H1 (cell line): ENCODE measurements at regions not wholly inside any gene's neighbourhood (a gene's known extent, or its start where the extent isn't known, plus 50 kb on each side); places are given as distances from the start of the nearest gene placed in this dataset.

Source experiments
- CTCF ChIA-PET: fragments of 300-600 bp; sonication (Branson Sonifier 250); formaldehyde crosslinking; loops from one replicate; lab custom pipeline; 2021; ENCODE audit not compliant: partially characterized antibody; lab: Charles Lee
- POLR2A ChIA-PET: fragments of 300-600 bp; sonication (Branson Sonifier 250); formaldehyde crosslinking; loops from one replicate; lab custom pipeline; 2021; ENCODE audit warnings: inconsistent platforms; ENCODE audit not compliant: partially characterized antibody; lab: Charles Lee
- DNase-seq, 2 experiments: peaks; one replicate each; pipeline versions ENCODE4 v3.0.0 to v3.0.0-alpha.2; 2010 to 2022; ENCODE audit warnings: low spot score in 2 of 2, low read depth in 1 of 2, mixed read lengths in 1 of 2
- FAIRE-seq: peaks from 2 replicates; lab custom pipeline; 2011; peaks lifted over from hg19 to GRCh38; lab: Jason Lieb, UNC
- H2AFZ ChIP-seq: 2 replicates; pipeline ENCODE4 v1.8.1; 2012; ENCODE audit warnings: low read length, inconsistent platforms
- H2AK5ac ChIP-seq: 2 replicates; pipeline ENCODE4 v1.6.1; 2013; ENCODE audit warnings: low read depth, low read length
- H2BK120ac ChIP-seq: replicated peaks from 2 replicates; pipeline ENCODE3; 2013; ENCODE audit warnings: low read depth, low read length, inconsistent platforms
- H2BK12ac ChIP-seq: 2 replicates; pipeline ENCODE4 v1.6.1; 2013; ENCODE audit warnings: low read depth, low read length
- H2BK15ac ChIP-seq: 2 replicates; pipeline ENCODE4 v1.6.1; 2013; ENCODE audit warnings: low read length
- H2BK20ac ChIP-seq: 2 replicates; pipeline ENCODE4 v1.6.1; 2013; ENCODE audit warnings: low read length
- H2BK5ac ChIP-seq: 2 replicates; pipeline ENCODE4 v1.6.1; 2013; ENCODE audit warnings: low read depth, low read length
- H3K14ac ChIP-seq: 2 replicates; pipeline ENCODE4 v1.6.1; 2013; ENCODE audit warnings: inconsistent platforms; ENCODE audit not compliant: insufficient read length
- H3K18ac ChIP-seq: 2 replicates; pipeline ENCODE4 v1.6.1; 2013; ENCODE audit warnings: low read length; ENCODE audit errors: extremely low read depth
- H3K23ac ChIP-seq: 2 replicates; pipeline ENCODE4 v1.6.1; 2013; ENCODE audit warnings: inconsistent platforms; ENCODE audit not compliant: insufficient read length
- H3K23me2 ChIP-seq: 2 replicates; pipeline ENCODE4 v1.6.1; 2013; ENCODE audit warnings: low read depth, low read length
- H3K27ac ChIP-seq: 2 replicates; pipeline ENCODE4 v1.6.1; 2011; ENCODE audit warnings: low read depth, low read length, inconsistent platforms
- H3K27me3 ChIP-seq, 4 experiments: replicated peaks in 1 of 4; 1 replicate in 1 of 4; 2 replicates in 3 of 4; pipeline versions ENCODE4 v1.6.1 to v1.8.1; 2011 to 2013; ENCODE audit warnings: low read length in 3 of 4, mild to moderate bottlenecking in 3 of 4, inconsistent platforms in 2 of 4, mixed read lengths in 2 of 4, moderate library complexity in 1 of 4; ENCODE audit not compliant: control insufficient read depth in 3 of 4, insufficient read depth in 3 of 4; ENCODE audit errors: extremely low read depth in 1 of 4
- H3K36me3 ChIP-seq, 4 experiments: 2 replicates each; pipeline versions ENCODE4 v1.6.1 to v1.8.1; 2011 to 2013; ENCODE audit warnings: mild to moderate bottlenecking in 4 of 4, low read length in 3 of 4, moderate library complexity in 2 of 4, control low read depth in 1 of 4, inconsistent platforms in 1 of 4; ENCODE audit not compliant: insufficient read depth in 4 of 4, control insufficient read depth in 2 of 4
- H3K4ac ChIP-seq: replicated peaks from 2 replicates; pipeline ENCODE3; 2013; ENCODE audit warnings: low read length, low read depth, mixed read lengths, inconsistent platforms; ENCODE audit not compliant: insufficient read length
- H3K4me1 ChIP-seq, 4 experiments: replicated peaks in 1 of 4; 1 replicate in 1 of 4; 2 replicates in 3 of 4; pipeline versions ENCODE4 v1.6.1 to v1.8.1; 2011 to 2013; ENCODE audit warnings: low read length in 3 of 4, inconsistent platforms in 2 of 4, mixed read lengths in 1 of 4; ENCODE audit not compliant: insufficient read depth in 4 of 4, control insufficient read depth in 3 of 4
- H3K4me2 ChIP-seq, 2 experiments: 2 replicates each; pipeline versions ENCODE4 v1.6.1 to v1.8.1; 2011 to 2013; ENCODE audit warnings: low read depth in 2 of 2, low read length in 2 of 2, control low read depth in 1 of 2, inconsistent platforms in 1 of 2, mild to moderate bottlenecking in 1 of 2; ENCODE audit not compliant: insufficient read depth in 1 of 2
- H3K4me3 ChIP-seq, 4 experiments: fragments of 200-600, 300-600 bp in 1 of 4; sonication (generic), shearing (Covaris generic), sonication (Bioruptor Twin) in 1 of 4; 2 replicates each; pipeline versions ENCODE4 v1.5.1 to v1.8.1; 2011 to 2016; ENCODE audit warnings: low read length in 4 of 4, low read depth in 3 of 4, control low read depth in 2 of 4, inconsistent platforms in 2 of 4, mild to moderate bottlenecking in 2 of 4, mixed read lengths in 1 of 4, moderate library complexity in 1 of 4; ENCODE audit not compliant: insufficient read depth in 2 of 4; ENCODE audit errors: extremely low read depth in 1 of 4
- H3K56ac ChIP-seq: replicated peaks from 2 replicates; pipeline ENCODE3; 2013; ENCODE audit warnings: low read depth, mild to moderate bottlenecking, mixed read lengths, low read length, inconsistent platforms; ENCODE audit not compliant: insufficient read length
- H3K79me1 ChIP-seq: 2 replicates; pipeline ENCODE4 v1.6.1; 2013; ENCODE audit warnings: low read depth, low read length, control low read depth
- H3K79me2 ChIP-seq, 2 experiments: 2 replicates each; pipeline versions ENCODE4 v1.6.1 to v1.8.1; 2012 to 2013; ENCODE audit warnings: low read length in 2 of 2, mild to moderate bottlenecking in 2 of 2, inconsistent platforms in 1 of 2; ENCODE audit not compliant: insufficient read depth in 2 of 2, control insufficient read depth in 1 of 2
- H3K9ac ChIP-seq, 4 experiments: replicated peaks in 1 of 4; 1 replicate in 1 of 4; 2 replicates in 3 of 4; pipeline versions ENCODE4 v1.6.1 to v1.8.1; 2011 to 2013; ENCODE audit warnings: low read depth in 3 of 4, low read length in 3 of 4, control low read depth in 2 of 4, mild to moderate bottlenecking in 2 of 4, moderate library complexity in 2 of 4, inconsistent platforms in 1 of 4; ENCODE audit errors: extremely low read depth in 1 of 4
- H3K9me3 ChIP-seq, 2 experiments: 2 replicates each; pipeline versions ENCODE4 v1.6.1 to v1.8.1; 2012 to 2013; ENCODE audit warnings: mild to moderate bottlenecking in 2 of 2, moderate library complexity in 2 of 2, control low read depth in 1 of 2, inconsistent platforms in 1 of 2, low read depth in 1 of 2, low read length in 1 of 2, mixed read lengths in 1 of 2; ENCODE audit not compliant: insufficient read depth in 2 of 2
- H4K20me1 ChIP-seq, 2 experiments: replicated peaks in 1 of 2; 2 replicates each; pipeline versions ENCODE3 to v1.8.1; 2011 to 2013; ENCODE audit warnings: inconsistent platforms in 2 of 2, low read length in 2 of 2, mild to moderate bottlenecking in 1 of 2; ENCODE audit not compliant: insufficient read depth in 2 of 2, control insufficient read depth in 1 of 2
- H4K5ac ChIP-seq: 2 replicates; pipeline ENCODE4 v1.6.1; 2013; ENCODE audit warnings: low read length, low read depth, mixed read lengths, inconsistent platforms; ENCODE audit not compliant: insufficient read length
- H4K8ac ChIP-seq: 2 replicates; pipeline ENCODE4 v1.8.0; 2013; ENCODE audit warnings: mild to moderate bottlenecking, moderate library complexity, low read length, inconsistent platforms; ENCODE audit not compliant: insufficient read depth; ENCODE audit errors: extremely low read depth
- H4K91ac ChIP-seq: replicated peaks from 2 replicates; pipeline ENCODE3; 2013; ENCODE audit warnings: low read length, mixed read lengths, inconsistent platforms; ENCODE audit not compliant: insufficient read length
- CBX5 ChIP-seq: fragments of 300-800, 300-1000 bp; sonication (generic); IDR thresholded peaks from 2 replicates; pipeline ENCODE4 v1.7.1; 2016; ENCODE audit warnings: antibody characterized with exemption, low read length, low read depth
- SIRT6 ChIP-seq: IDR thresholded peaks from one replicate; pipeline ENCODE4 v1.7.1; 2012; ENCODE audit warnings: low read length, inconsistent platforms
- SP4 ChIP-seq: IDR thresholded peaks from 2 replicates; pipeline ENCODE4 v1.6.1; 2012; ENCODE audit warnings: low read length, inconsistent platforms
- TAF1 ChIP-seq: IDR thresholded peaks from 2 replicates; pipeline ENCODE4 v1.6.1; 2011; ENCODE audit warnings: mild to moderate bottlenecking, low read depth, low read length
- WGBS, 2 experiments: shearing (Covaris generic) in 1 of 2; methylation state at CpG; one replicate each; pipeline versions ENCODE4 v1.1.6 to v1.1.7; 2013 to 2015; ENCODE audit warnings: low lambda C conversion rate in 2 of 2, mixed read lengths in 2 of 2, inconsistent platforms in 1 of 2, low coverage in 1 of 2, missing lambda C conversion rate in 1 of 2; ENCODE audit not compliant: insufficient replicate concordance in 2 of 2, insufficient coverage in 1 of 2, insufficient read length in 1 of 2; ENCODE audit errors: extremely low coverage in 1 of 2, missing lambda C conversion rate in 1 of 2; 5-methylcytosine and 5-hydroxymethylcytosine counted together
- TF ChIP-seq, protein P1 (sequence below), 3 experiments: IDR thresholded peaks; 1 replicate in 2 of 3; 2 replicates in 1 of 3; pipeline versions ENCODE4 v1.5.1 to v1.6.1; 2011; ENCODE audit warnings: low read length in 3 of 3, mild to moderate bottlenecking in 3 of 3, inconsistent platforms in 2 of 3, low read depth in 1 of 3, moderate library complexity in 1 of 3; ENCODE audit not compliant: insufficient read depth in 1 of 3; ENCODE audit errors: control extremely low read depth in 1 of 3

DNA sequence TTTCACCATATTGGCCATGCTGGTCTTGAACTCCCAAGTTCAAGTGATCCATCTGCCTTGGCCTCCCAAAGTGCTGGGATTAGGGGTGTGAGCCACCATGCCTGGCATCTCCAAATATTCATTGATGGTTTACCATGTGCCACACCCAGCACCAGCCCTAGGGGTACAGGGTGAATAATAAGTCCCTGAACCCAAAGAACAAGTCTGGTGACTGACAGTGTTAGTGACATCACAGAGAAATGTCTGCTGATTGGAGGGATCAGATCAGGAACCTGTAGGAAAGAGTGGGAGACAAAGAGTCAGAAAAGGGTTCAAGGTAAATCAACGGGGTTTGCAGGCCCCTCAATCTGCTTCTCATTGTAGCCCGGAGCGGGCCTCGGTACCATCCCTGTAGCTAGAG is 118.4 kb upstream of the NABP1 start:
- 94% methylated on average over 4 of the region's 4 CpGs; no CpG with 5 or more reads in 1 of the 2 experiments for WGBS, 2 experiments
- Histone ChIP-seq H2BK12ac (no peak overlapping the region), H3K9me3 (no peaks in the 10 kb centered on the region), H3K4me2 (no peak overlapping the region), H4K5ac (no peak overlapping the region), H2BK20ac (no peak overlapping the region), H3K4ac (no peak overlapping the region), H2AFZ (0 out of 2 replicates have a peak overlapping the region, but pooled peaks have one; percentile 59), H3K27me3 (no peaks in the 10 kb centered on the region), H4K91ac (no peak overlapping the region), H3K4me3 (no peak overlapping the region), H3K18ac (no peak overlapping the region), H3K4me1 (no peaks in the 10 kb centered on the region), H3K23ac (no peak overlapping the region), H4K8ac (no peak overlapping the region), H2AK5ac (no peak overlapping the region), H3K79me2 (no peaks in the 10 kb centered on the region), H3K23me2 (no peaks in the 10 kb centered on the region), H3K14ac (no peak overlapping the region), H2BK5ac (no peak overlapping the region), H3K79me1 (no peaks in the 10 kb centered on the region), H2BK15ac (no peak overlapping the region), H3K56ac (no peak overlapping the region), H2BK120ac (no peak overlapping the region), H3K9ac (no peak overlapping the region), H3K36me3 (no peaks in the 10 kb centered on the region), H4K20me1 (no peaks in the 10 kb centered on the region), H3K27ac (no peak overlapping the region)
- DNase-seq, result no peak
- ChIA-PET POLR2A (no interaction called here), CTCF (interaction anchor here (0.7 to 2.4 kb wide), 3 partner anchors 10 to 275 kb away, joined by 3 to 11 read pairs (median 3); no protein-coding TSS in a partner anchor)
- no peak for FAIRE-seq
- TF ChIP-seq TAF1 (no peak), CBX5 (no peak), SIRT6 (no peak), SP4 (no peak)
- TF ChIP-seq, protein P1, sequence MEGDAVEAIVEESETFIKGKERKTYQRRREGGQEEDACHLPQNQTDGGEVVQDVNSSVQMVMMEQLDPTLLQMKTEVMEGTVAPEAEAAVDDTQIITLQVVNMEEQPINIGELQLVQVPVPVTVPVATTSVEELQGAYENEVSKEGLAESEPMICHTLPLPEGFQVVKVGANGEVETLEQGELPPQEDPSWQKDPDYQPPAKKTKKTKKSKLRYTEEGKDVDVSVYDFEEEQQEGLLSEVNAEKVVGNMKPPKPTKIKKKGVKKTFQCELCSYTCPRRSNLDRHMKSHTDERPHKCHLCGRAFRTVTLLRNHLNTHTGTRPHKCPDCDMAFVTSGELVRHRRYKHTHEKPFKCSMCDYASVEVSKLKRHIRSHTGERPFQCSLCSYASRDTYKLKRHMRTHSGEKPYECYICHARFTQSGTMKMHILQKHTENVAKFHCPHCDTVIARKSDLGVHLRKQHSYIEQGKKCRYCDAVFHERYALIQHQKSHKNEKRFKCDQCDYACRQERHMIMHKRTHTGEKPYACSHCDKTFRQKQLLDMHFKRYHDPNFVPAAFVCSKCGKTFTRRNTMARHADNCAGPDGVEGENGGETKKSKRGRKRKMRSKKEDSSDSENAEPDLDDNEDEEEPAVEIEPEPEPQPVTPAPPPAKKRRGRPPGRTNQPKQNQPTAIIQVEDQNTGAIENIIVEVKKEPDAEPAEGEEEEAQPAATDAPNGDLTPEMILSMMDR (IDR thresholded peaks at IDR 0.05; ENCODE audit: control extremely low read depth in 1 of 3, insufficient read depth in 1 of 3, low read depth in 1 of 3, low read length in 3 of 3), result no peak
